H9 (cell line): ENCODE measurements at regions not wholly inside any gene's neighbourhood (a gene's known extent, or its start where the extent isn't known, plus 50 kb on each side); places are given as distances from the start of the nearest gene placed in this dataset.

ENCODE experiments used
- DNase-seq: peaks from one replicate; pipeline ENCODE4 v3.0.0-alpha.2; 2017
- H2AFZ ChIP-seq: one replicate; pipeline ENCODE4 v1.6.1; 2013; ENCODE audit warnings: mild to moderate bottlenecking, low read length, control low read depth, moderate library complexity
- H2AK5ac ChIP-seq: 2 replicates; pipeline ENCODE4 v1.6.1; 2013; ENCODE audit warnings: low read length, control low read depth, mixed read lengths; ENCODE audit not compliant: insufficient read length
- H2BK120ac ChIP-seq: one replicate; pipeline ENCODE4 v1.6.1; 2013; ENCODE audit warnings: low read depth, mild to moderate bottlenecking, low read length, control low read depth, inconsistent platforms; ENCODE audit not compliant: poor library complexity, severe bottlenecking
- H2BK12ac ChIP-seq: 2 replicates; pipeline ENCODE4 v1.6.1; 2013; ENCODE audit warnings: low read length, control low read depth, mixed read lengths, low read depth; ENCODE audit not compliant: insufficient read length
- H2BK15ac ChIP-seq: 2 replicates; pipeline ENCODE4 v1.6.1; 2013; ENCODE audit warnings: low read depth, low read length, control low read depth
- H2BK20ac ChIP-seq: one replicate; pipeline ENCODE4 v1.6.1; 2013; ENCODE audit warnings: low read depth, mild to moderate bottlenecking, low read length, control low read depth, inconsistent platforms; ENCODE audit not compliant: poor library complexity, severe bottlenecking
- H2BK5ac ChIP-seq: 2 replicates; pipeline ENCODE4 v1.6.1; 2013; ENCODE audit warnings: low read length, control low read depth, mixed read lengths; ENCODE audit not compliant: insufficient read length
- H3K14ac ChIP-seq: 2 replicates; pipeline ENCODE4 v1.6.1; 2013; ENCODE audit warnings: low read length, control low read depth; ENCODE audit not compliant: insufficient read depth
- H3K18ac ChIP-seq: 2 replicates; pipeline ENCODE4 v1.6.1; 2013; ENCODE audit warnings: low read depth, mild to moderate bottlenecking, mixed read lengths, low read length, control low read depth; ENCODE audit not compliant: insufficient read length
- H3K23ac ChIP-seq: 2 replicates; pipeline ENCODE4 v1.6.1; 2013; ENCODE audit warnings: low read length, control low read depth, mixed read lengths, low read depth; ENCODE audit not compliant: insufficient read length
- H3K23me2 ChIP-seq: 2 replicates; pipeline ENCODE4 v1.6.1; 2013; ENCODE audit warnings: low read depth, mild to moderate bottlenecking, mixed read lengths, low read length, control low read depth; ENCODE audit not compliant: insufficient read length, poor library complexity, severe bottlenecking
- H3K27ac ChIP-seq: 2 replicates; pipeline ENCODE4 v1.5.1; 2013; ENCODE audit warnings: low read length, control low read depth, mixed read lengths, low read depth; ENCODE audit not compliant: insufficient read length
- H3K27me3 ChIP-seq: 2 replicates; pipeline ENCODE4 v1.6.1; 2013; ENCODE audit warnings: low read length, control low read depth, inconsistent platforms; ENCODE audit not compliant: insufficient read depth
- H3K4ac ChIP-seq: 2 replicates; pipeline ENCODE4 v1.6.1; 2013; ENCODE audit warnings: low read depth, mild to moderate bottlenecking, control low read depth, inconsistent platforms, low read length, moderate library complexity
- H3K4me1 ChIP-seq: 2 replicates; pipeline ENCODE4 v1.6.1; 2013; ENCODE audit warnings: low read length, control low read depth, inconsistent platforms; ENCODE audit not compliant: insufficient read depth
- H3K4me2 ChIP-seq: 2 replicates; pipeline ENCODE4 v1.6.1; 2013; ENCODE audit warnings: low read length, control low read depth, mixed read lengths; ENCODE audit not compliant: insufficient read length, insufficient read depth
- H3K56ac ChIP-seq: 2 replicates; pipeline ENCODE4 v1.6.1; 2013; ENCODE audit warnings: low read depth, mild to moderate bottlenecking, mixed read lengths, low read length, control low read depth; ENCODE audit not compliant: insufficient read length
- H3K79me1 ChIP-seq: 2 replicates; pipeline ENCODE4 v1.6.1; 2013; ENCODE audit warnings: low read depth, mild to moderate bottlenecking, moderate library complexity, low read length, control low read depth, inconsistent platforms; ENCODE audit not compliant: insufficient read depth, poor library complexity, severe bottlenecking
- H3K79me2 ChIP-seq: 2 replicates; pipeline ENCODE4 v1.6.1; 2013; ENCODE audit warnings: low read length, control low read depth, inconsistent platforms; ENCODE audit not compliant: insufficient read depth
- H3K9ac ChIP-seq: 2 replicates; pipeline ENCODE4 v1.6.1; 2013; ENCODE audit warnings: low read length, control low read depth, mixed read lengths; ENCODE audit not compliant: insufficient read length; ENCODE audit errors: extremely low read depth
- H3K9me3 ChIP-seq: one replicate; pipeline ENCODE4 v1.6.1; 2013; ENCODE audit warnings: low read depth, low read length, inconsistent platforms; ENCODE audit not compliant: control insufficient read depth
- H3T11ph ChIP-seq: one replicate; pipeline ENCODE4 v1.6.1; 2013; ENCODE audit warnings: mild to moderate bottlenecking, low read length, control low read depth, inconsistent platforms
- H4K20me1 ChIP-seq: one replicate; pipeline ENCODE4 v1.6.1; 2013; ENCODE audit not compliant: control insufficient read depth, insufficient read length, insufficient read depth
- H4K5ac ChIP-seq: 2 replicates; pipeline ENCODE4 v1.6.1; 2013; ENCODE audit warnings: low read depth, mild to moderate bottlenecking, mixed read lengths, low read length, control low read depth; ENCODE audit not compliant: insufficient read length
- H4K8ac ChIP-seq: replicated peaks from 2 replicates; pipeline ENCODE4 v1.6.1; 2013; ENCODE audit warnings: low read length, control low read depth, mixed read lengths, low read depth; ENCODE audit not compliant: insufficient read length
- H4K91ac ChIP-seq: 2 replicates; pipeline ENCODE4 v1.6.1; 2013; ENCODE audit warnings: low read depth, mild to moderate bottlenecking, moderate library complexity, mixed read lengths, low read length, control low read depth; ENCODE audit not compliant: insufficient read length
- H3K27ac Mint-ChIP-seq, 3 experiments: 2 replicates in 2 of 3; 3 replicates in 1 of 3; pipeline ENCODE4 v1.8.0; 2020 to 2021; ENCODE audit warnings: mixed read lengths in 3 of 3, mild to moderate bottlenecking in 1 of 3, moderate library complexity in 1 of 3
- H3K27me3 Mint-ChIP-seq: 2 replicates; pipeline ENCODE4 v1.8.0; 2021; ENCODE audit warnings: low read depth, mild to moderate bottlenecking, moderate library complexity, mixed read lengths
- H3K36me3 Mint-ChIP-seq, 3 experiments: 2 replicates in 2 of 3; 3 replicates in 1 of 3; pipeline ENCODE4 v1.8.0; 2020 to 2021; ENCODE audit warnings: low read depth in 3 of 3, mixed read lengths in 3 of 3; ENCODE audit not compliant: insufficient read depth in 1 of 3
- H3K4me1 Mint-ChIP-seq, 2 experiments: 2 replicates each; pipeline ENCODE4 v1.8.0; 2020; ENCODE audit warnings: mixed read lengths in 2 of 2
- H3K4me3 Mint-ChIP-seq, 2 experiments: 2 replicates in 1 of 2; 3 replicates in 1 of 2; pipeline ENCODE4 v1.8.0; 2020 to 2021; ENCODE audit warnings: mild to moderate bottlenecking in 2 of 2, mixed read lengths in 2 of 2, moderate library complexity in 1 of 2
- H3K9me3 Mint-ChIP-seq, 2 experiments: 2 replicates in 1 of 2; 3 replicates in 1 of 2; pipeline ENCODE4 v1.8.0; 2020; ENCODE audit warnings: mild to moderate bottlenecking in 2 of 2, mixed read lengths in 2 of 2, moderate library complexity in 1 of 2
- WGBS: extraction: QIAGEN DNeasy Blood & Tissue Kit; methylation state at CpG from one replicate; pipeline ENCODE4 v1.1.7; 2013; ENCODE audit warnings: missing lambda C conversion rate, low lambda C conversion rate, mixed read lengths; ENCODE audit not compliant: insufficient read length; ENCODE audit errors: extremely low coverage; 5-methylcytosine and 5-hydroxymethylcytosine counted together
- TF ChIP-seq, protein P1 (sequence below): fragments of 200-600 bp; sonication (generic); conservative IDR thresholded peaks from 3 replicates; pipeline ENCODE4 v1.8.0; 2021; ENCODE audit warnings: antibody characterized with exemption, mild to moderate bottlenecking

GRCh38 chr5:53262348-53262970 lies 152.9 kb upstream of the MOCS2 start:
- no peak overlapping the region for H3K4ac ChIP-seq
- no peak overlapping the region for H2AFZ ChIP-seq
- WGBS = no CpG with 5 or more reads among the region's 4 CpGs
- H3K14ac ChIP-seq = no peak overlapping the region
- no peak overlapping the region for H2AK5ac ChIP-seq
- H3K27ac ChIP-seq = no peak overlapping the region
- no peak overlapping the region for H3T11ph ChIP-seq
- no peak overlapping the region for H4K8ac ChIP-seq
- no peak overlapping the region for H4K5ac ChIP-seq
- H3K9me3 Mint-ChIP-seq = peaks cover 7 to 9% of the 10 kb centered on the region in 2 experiments
- H3K56ac ChIP-seq = no peak overlapping the region
- no peak overlapping the region for H3K9ac ChIP-seq
- no peak overlapping the region for H2BK15ac ChIP-seq
- H4K20me1 ChIP-seq = no peaks in the 10 kb centered on the region
- DNase-seq = no peak
- H3K79me2 ChIP-seq = no peaks in the 10 kb centered on the region
- H3K4me3 Mint-ChIP-seq = no peak overlapping the region
- H2BK120ac ChIP-seq = no peak overlapping the region
- no peak overlapping the region for H2BK12ac ChIP-seq
- no peak overlapping the region for H3K23ac ChIP-seq
- H3K9me3 ChIP-seq = peaks cover under 1% of the 10 kb centered on the region
- H3K23me2 ChIP-seq = no peaks in the 10 kb centered on the region
- no peaks in the 10 kb centered on the region for H3K27me3 ChIP-seq
- no peak overlapping the region for H3K4me2 ChIP-seq
- no peak overlapping the region for H2BK5ac ChIP-seq
- peaks cover under 1 to 3% (median under 1%) of the 10 kb centered on the region in 3 experiments; a peak in 5 of 7 replicates for H3K36me3 Mint-ChIP-seq
- no peak overlapping the region for H2BK20ac ChIP-seq
- no peak overlapping the region for H3K18ac ChIP-seq
- H3K27me3 Mint-ChIP-seq = no peaks in the 10 kb centered on the region
- H3K27ac Mint-ChIP-seq = no peak overlapping the region
- TF ChIP-seq, protein P1, sequence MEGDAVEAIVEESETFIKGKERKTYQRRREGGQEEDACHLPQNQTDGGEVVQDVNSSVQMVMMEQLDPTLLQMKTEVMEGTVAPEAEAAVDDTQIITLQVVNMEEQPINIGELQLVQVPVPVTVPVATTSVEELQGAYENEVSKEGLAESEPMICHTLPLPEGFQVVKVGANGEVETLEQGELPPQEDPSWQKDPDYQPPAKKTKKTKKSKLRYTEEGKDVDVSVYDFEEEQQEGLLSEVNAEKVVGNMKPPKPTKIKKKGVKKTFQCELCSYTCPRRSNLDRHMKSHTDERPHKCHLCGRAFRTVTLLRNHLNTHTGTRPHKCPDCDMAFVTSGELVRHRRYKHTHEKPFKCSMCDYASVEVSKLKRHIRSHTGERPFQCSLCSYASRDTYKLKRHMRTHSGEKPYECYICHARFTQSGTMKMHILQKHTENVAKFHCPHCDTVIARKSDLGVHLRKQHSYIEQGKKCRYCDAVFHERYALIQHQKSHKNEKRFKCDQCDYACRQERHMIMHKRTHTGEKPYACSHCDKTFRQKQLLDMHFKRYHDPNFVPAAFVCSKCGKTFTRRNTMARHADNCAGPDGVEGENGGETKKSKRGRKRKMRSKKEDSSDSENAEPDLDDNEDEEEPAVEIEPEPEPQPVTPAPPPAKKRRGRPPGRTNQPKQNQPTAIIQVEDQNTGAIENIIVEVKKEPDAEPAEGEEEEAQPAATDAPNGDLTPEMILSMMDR = peak; percentile 79
- no peaks in the 10 kb centered on the region for H3K79me1 ChIP-seq
- no peak overlapping the region for H4K91ac ChIP-seq
- H3K4me1 Mint-ChIP-seq = no peaks in the 10 kb centered on the region
- no peaks in the 10 kb centered on the region for H3K4me1 ChIP-seq
